Femur (tissue), 1 donor: ENCODE measurements at regions not wholly inside any gene's neighbourhood (a gene's known extent, or its start where the extent isn't known, plus 50 kb on each side); places are given as distances from the start of the nearest gene placed in this dataset.
A peak's percentile ranks its signal among the peaks of the same experiment; 100 is the strongest.

Source experiments
- DNase-seq: peaks from one replicate; pipeline ENCODE4 v3.0.0-alpha.2; 2017

GRCh38 chr2:198788676-198789075, 669.1 kb downstream of the SATB2 start:
- DNase-seq = no peak

GRCh38 chr2:198782734-198783133, 675.0 kb downstream of the SATB2 start:
- DNase-seq = no peak

- no peak for DNase-seq
Observed at GRCh38 chr2:198776616-198777406, 680.9 kb downstream of the SATB2 start.

GRCh38 chr2:198775737-198776136, 682.0 kb downstream of the SATB2 start:
- no peak for DNase-seq

GRCh38 chr2:198774576-198774975, 683.2 kb downstream of the SATB2 start:
- DNase-seq = no peak

GRCh38 chr2:198767694-198768093, 690.0 kb downstream of the SATB2 start:
- DNase-seq = no peak

GRCh38 chr2:198763793-198764192, 693.9 kb downstream of the SATB2 start:
- DNase-seq = no peak

- peak; percentile 69 for DNase-seq
Observed at GRCh38 chr2:198762441-198762840, 695.3 kb downstream of the SATB2 start.

- DNase-seq = no peak
Observed at GRCh38 chr2:198757069-198757468, 700.7 kb downstream of the SATB2 start.

- DNase-seq = no peak
Observed at GRCh38 chr2:198756166-198756565, 701.6 kb downstream of the SATB2 start.

- no peak for DNase-seq
Observed at GRCh38 chr2:198753101-198753500, 704.6 kb downstream of the SATB2 start.

GRCh38 chr2:198749364-198749763, 708.4 kb downstream of the SATB2 start:
- DNase-seq = no peak

GRCh38 chr2:198731842-198732399, 725.8 kb downstream of the SATB2 start:
- DNase-seq = no peak

- no peak for DNase-seq
Observed at GRCh38 chr2:198720266-198720665, 737.5 kb downstream of the SATB2 start.

GRCh38 chr2:198717451-198717850, 740.3 kb downstream of the SATB2 start:
- no peak for DNase-seq

GRCh38 chr2:198715302-198715835, 742.4 kb downstream of the SATB2 start:
- no peak for DNase-seq

GRCh38 chr2:198712485-198712884, 745.3 kb downstream of the SATB2 start:
- DNase-seq = no peak

GRCh38 chr2:198711484-198711883, 746.3 kb downstream of the SATB2 start:
- no peak for DNase-seq

- no peak for DNase-seq
Observed at GRCh38 chr2:198710562-198710961, 747.2 kb downstream of the SATB2 start.

GRCh38 chr2:198706476-198707082, 751.2 kb downstream of the SATB2 start:
- no peak for DNase-seq

GRCh38 chr2:198703281-198703680, 754.5 kb downstream of the SATB2 start:
- no peak for DNase-seq

- DNase-seq = no peak
Observed at GRCh38 chr2:198702796-198703195, 754.9 kb downstream of the SATB2 start.

GRCh38 chr2:198701481-198701880, 756.3 kb downstream of the SATB2 start:
- DNase-seq = no peak

GRCh38 chr2:198700319-198700718, 757.4 kb downstream of the SATB2 start:
- no peak for DNase-seq
